GM11168 (cell line): ENCODE measurements at regions not wholly inside any gene's neighbourhood (a gene's known extent, or its start where the extent isn't known, plus 50 kb on each side); places are given as distances from the start of the nearest gene placed in this dataset.
"Not testable (repeated sequence)": the region's sequence is repeated elsewhere in the genome, so short reads cannot be mapped to it uniquely, and the experiment has no call there.

ENCODE experiments used
- in situ Hi-C: fragments of 300-500 bp; cut with MboI; formaldehyde crosslinking; loops from one replicate; pipeline ENCODE4 v1.12.0; 2022; ENCODE audit warnings: low sequenced_read_pairs; ENCODE audit not compliant: unreplicated experiment

- in situ Hi-C loops, result loop anchor here (25.0 kb wide), 1 partner anchor 562 kb away; the partner anchor contains the start of gene HTR1A
These were observed 562.2 kb downstream of the HTR1A start for GRCh38 chr5:63400079-63400478.

GRCh38 chr5:63398346-63398745, 563.9 kb downstream of the HTR1A start:
- in situ Hi-C loops, result no loop called here

- in situ Hi-C loops, result not testable (repeated sequence)
These were observed 574.1 kb downstream of the HTR1A start for GRCh38 chr5:63388188-63388587.

GRCh38 chr5:63375851-63376250, 586.4 kb downstream of the HTR1A start:
- in situ Hi-C loops, result no loop called here

- in situ Hi-C loops, result no loop called here
These were observed 588.2 kb downstream of the HTR1A start for GRCh38 chr5:63374085-63374484.

GRCh38 chr5:63351164-63351563, 611.1 kb downstream of the HTR1A start:
- in situ Hi-C loops, result no loop called here

GRCh38 chr5:63346451-63346850, 615.8 kb downstream of the HTR1A start:
- in situ Hi-C loops, result no loop called here

GRCh38 chr5:63341442-63341841, 620.8 kb downstream of the HTR1A start:
- in situ Hi-C loops, result no loop called here

GRCh38 chr5:63323926-63324325, 638.3 kb downstream of the HTR1A start:
- in situ Hi-C loops, result no loop called here

GRCh38 chr5:63314551-63314950, 647.7 kb downstream of the HTR1A start:
- in situ Hi-C loops, result no loop called here

- in situ Hi-C loops, result no loop called here
These were observed 651.6 kb downstream of the HTR1A start for GRCh38 chr5:63310644-63311043.

GRCh38 chr5:63306909-63307308, 655.3 kb downstream of the HTR1A start:
- in situ Hi-C loops, result no loop called here

GRCh38 chr5:63293317-63293716, 668.9 kb downstream of the HTR1A start:
- in situ Hi-C loops, result no loop called here

- in situ Hi-C loops, result no loop called here
These were observed 675.5 kb downstream of the HTR1A start for GRCh38 chr5:63286724-63287123.

- in situ Hi-C loops, result no loop called here
These were observed 684.8 kb downstream of the LRRC70 start for GRCh38 chr5:63263411-63263810.

- in situ Hi-C loops, result no loop called here
These were observed 683.8 kb downstream of the LRRC70 start for GRCh38 chr5:63262185-63262981.

- in situ Hi-C loops, result no loop called here
These were observed 683.1 kb downstream of the LRRC70 start for GRCh38 chr5:63261695-63262094.

- in situ Hi-C loops, result no loop called here
These were observed 677.0 kb downstream of the LRRC70 start for GRCh38 chr5:63255594-63255993.

- in situ Hi-C loops, result no loop called here
These were observed 672.3 kb downstream of the LRRC70 start for GRCh38 chr5:63250939-63251338.

- in situ Hi-C loops, result no loop called here
These were observed 671.3 kb downstream of the LRRC70 start for GRCh38 chr5:63249960-63250359.

- in situ Hi-C loops, result no loop called here
These were observed 669.0 kb downstream of the LRRC70 start for GRCh38 chr5:63247651-63248050.

GRCh38 chr5:63245271-63245670, 666.7 kb downstream of the LRRC70 start:
- in situ Hi-C loops, result no loop called here
